ENCODE measurements at regions not wholly inside any gene's neighbourhood (a gene's known extent, or its start where the extent isn't known, plus 50 kb on each side); places are given as distances from the start of the nearest gene placed in this dataset.

DNA sequence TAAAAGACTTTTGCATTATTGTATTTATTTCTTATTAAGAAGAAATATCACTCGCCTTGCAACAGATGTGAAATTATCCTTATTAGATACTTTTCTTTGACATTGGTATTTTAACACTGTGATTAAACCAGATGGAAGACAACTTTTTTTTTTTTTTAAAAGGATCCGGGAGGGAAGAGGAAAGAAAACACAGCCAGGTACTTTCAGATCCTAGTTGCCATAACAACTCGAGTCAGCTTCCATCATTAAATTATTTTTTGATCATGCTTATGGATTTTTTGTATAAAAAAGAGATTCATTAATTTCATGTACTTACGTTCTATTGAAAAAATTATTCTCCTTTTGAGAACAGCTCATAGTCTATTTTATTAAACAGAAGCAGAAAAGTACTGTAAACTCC lies 515.7 kb downstream of the TBC1D4 start:
- TF ChIP-seq, protein P1, sequence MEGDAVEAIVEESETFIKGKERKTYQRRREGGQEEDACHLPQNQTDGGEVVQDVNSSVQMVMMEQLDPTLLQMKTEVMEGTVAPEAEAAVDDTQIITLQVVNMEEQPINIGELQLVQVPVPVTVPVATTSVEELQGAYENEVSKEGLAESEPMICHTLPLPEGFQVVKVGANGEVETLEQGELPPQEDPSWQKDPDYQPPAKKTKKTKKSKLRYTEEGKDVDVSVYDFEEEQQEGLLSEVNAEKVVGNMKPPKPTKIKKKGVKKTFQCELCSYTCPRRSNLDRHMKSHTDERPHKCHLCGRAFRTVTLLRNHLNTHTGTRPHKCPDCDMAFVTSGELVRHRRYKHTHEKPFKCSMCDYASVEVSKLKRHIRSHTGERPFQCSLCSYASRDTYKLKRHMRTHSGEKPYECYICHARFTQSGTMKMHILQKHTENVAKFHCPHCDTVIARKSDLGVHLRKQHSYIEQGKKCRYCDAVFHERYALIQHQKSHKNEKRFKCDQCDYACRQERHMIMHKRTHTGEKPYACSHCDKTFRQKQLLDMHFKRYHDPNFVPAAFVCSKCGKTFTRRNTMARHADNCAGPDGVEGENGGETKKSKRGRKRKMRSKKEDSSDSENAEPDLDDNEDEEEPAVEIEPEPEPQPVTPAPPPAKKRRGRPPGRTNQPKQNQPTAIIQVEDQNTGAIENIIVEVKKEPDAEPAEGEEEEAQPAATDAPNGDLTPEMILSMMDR (IDR thresholded peaks at IDR 0.05): no peak
- TF ChIP-seq POLR2A (IDR thresholded peaks at IDR 0.05): no peak
